ENCODE measurements at regions not wholly inside any gene's neighbourhood (a gene's known extent, or its start where the extent isn't known, plus 50 kb on each side); places are given as distances from the start of the nearest gene placed in this dataset.

- TF ChIP-seq CTCF (IDR thresholded peaks at IDR 0.05) (no peak), EP300 (IDR thresholded peaks at IDR 0.05) (no peak)
Observed at GRCh38 chr22:22742641-22743040, 98.2 kb downstream of the GGTLC2 start.
